AG04450 (cell line): ENCODE measurements at regions not wholly inside any gene's neighbourhood (a gene's known extent, or its start where the extent isn't known, plus 50 kb on each side); places are given as distances from the start of the nearest gene placed in this dataset.
"Not testable (repeated sequence)": the region's sequence is repeated elsewhere in the genome, so short reads cannot be mapped to it uniquely, and the experiment has no call there.

Experiments used
- CTCF ChIA-PET: fragments of 300-600, 350-600 bp; formaldehyde crosslinking; extraction: SDS; loops from one replicate; lab custom pipeline; 2022; ENCODE audit warnings: antibody characterized with exemption, inconsistent platforms; lab: Charles Lee
- POLR2A ChIA-PET: fragments of 350-600 bp; formaldehyde crosslinking; extraction: SDS; loops from one replicate; lab custom pipeline; 2021; ENCODE audit warnings: antibody characterized with exemption, inconsistent platforms; lab: Yijun Ruan, JAX
- DNase-seq: peaks from one replicate; pipeline ENCODE4 v3.0.0-alpha.2; 2011; ENCODE audit warnings: low read depth, low spot score
- H3K27ac ChIP-seq: one replicate; pipeline ENCODE4 v1.5.1; 2012; ENCODE audit warnings: low read depth, low read length, control low read depth
- H3K27me3 ChIP-seq: one replicate; pipeline ENCODE4 v1.6.0; 2012; ENCODE audit warnings: low read length; ENCODE audit not compliant: control insufficient read depth, insufficient read depth
- H3K4me3 ChIP-seq: 2 replicates; pipeline ENCODE4 v1.5.1; 2011; ENCODE audit warnings: mild to moderate bottlenecking, low read depth, low read length, control low read depth
- H3K9me3 ChIP-seq: 2 replicates; pipeline ENCODE4 v1.5.1; 2012; ENCODE audit warnings: low read length; ENCODE audit not compliant: control insufficient read depth, insufficient read depth
- TF ChIP-seq, protein P1 (sequence below): IDR thresholded peaks from 2 replicates; pipeline ENCODE4 v1.5.1; 2011; ENCODE audit warnings: low read depth, low read length, control low read depth, inconsistent platforms

DNA sequence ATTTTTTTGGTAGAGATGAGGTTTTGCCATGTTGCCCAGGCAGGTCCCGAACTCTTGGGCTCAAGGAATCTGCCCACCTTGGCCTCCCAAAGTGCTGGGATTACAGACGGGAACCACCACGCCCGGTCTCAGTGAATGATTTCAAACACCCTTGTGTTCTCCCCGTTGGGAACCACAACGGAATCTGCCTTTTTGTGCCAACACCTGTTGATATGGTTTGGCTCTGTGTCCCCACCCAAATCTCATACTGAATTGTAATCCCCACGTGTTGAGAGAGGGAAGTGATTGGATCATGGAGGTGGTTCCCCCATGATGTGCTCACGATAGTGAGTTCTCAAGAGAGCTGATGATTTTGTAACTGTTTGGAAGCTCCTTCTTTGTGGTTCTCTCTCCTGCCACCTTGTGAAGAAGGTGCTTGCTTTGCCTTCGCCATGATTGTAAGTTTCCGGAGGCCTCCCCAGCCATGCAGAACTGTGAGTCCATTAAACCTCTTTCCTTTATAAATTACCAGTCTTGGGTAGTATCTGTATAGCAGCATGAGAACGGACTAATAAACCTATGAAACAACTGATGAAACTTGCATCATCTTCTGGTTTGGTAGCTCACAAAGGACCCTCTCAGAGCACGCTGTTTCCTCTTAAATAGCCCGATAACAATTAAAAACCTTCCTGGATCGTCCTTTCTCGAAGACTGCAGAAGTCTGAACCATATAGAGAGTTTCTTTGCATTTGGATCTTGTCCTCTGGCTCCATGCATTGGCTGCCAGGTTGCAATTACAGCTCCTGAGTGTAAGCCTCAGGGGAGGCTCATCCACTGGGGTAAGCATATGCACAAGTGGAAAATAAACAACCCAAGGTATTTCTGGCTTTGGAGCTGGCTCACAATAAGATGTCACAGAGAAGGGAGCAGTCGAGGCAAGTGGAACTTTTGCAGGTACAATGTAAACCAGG lies 91.5 kb downstream of the SPRY4 start:
- Histone ChIP-seq H3K9me3 (no peaks in the 10 kb centered on the region), H3K4me3 (no peak overlapping the region), H3K27me3 (peaks cover 4% of the 10 kb centered on the region), H3K27ac (no peak overlapping the region)
- no peak for DNase-seq
- ChIA-PET CTCF (no interaction called here), POLR2A (no interaction called here)
- TF ChIP-seq, protein P1, sequence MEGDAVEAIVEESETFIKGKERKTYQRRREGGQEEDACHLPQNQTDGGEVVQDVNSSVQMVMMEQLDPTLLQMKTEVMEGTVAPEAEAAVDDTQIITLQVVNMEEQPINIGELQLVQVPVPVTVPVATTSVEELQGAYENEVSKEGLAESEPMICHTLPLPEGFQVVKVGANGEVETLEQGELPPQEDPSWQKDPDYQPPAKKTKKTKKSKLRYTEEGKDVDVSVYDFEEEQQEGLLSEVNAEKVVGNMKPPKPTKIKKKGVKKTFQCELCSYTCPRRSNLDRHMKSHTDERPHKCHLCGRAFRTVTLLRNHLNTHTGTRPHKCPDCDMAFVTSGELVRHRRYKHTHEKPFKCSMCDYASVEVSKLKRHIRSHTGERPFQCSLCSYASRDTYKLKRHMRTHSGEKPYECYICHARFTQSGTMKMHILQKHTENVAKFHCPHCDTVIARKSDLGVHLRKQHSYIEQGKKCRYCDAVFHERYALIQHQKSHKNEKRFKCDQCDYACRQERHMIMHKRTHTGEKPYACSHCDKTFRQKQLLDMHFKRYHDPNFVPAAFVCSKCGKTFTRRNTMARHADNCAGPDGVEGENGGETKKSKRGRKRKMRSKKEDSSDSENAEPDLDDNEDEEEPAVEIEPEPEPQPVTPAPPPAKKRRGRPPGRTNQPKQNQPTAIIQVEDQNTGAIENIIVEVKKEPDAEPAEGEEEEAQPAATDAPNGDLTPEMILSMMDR: no peak

DNA sequence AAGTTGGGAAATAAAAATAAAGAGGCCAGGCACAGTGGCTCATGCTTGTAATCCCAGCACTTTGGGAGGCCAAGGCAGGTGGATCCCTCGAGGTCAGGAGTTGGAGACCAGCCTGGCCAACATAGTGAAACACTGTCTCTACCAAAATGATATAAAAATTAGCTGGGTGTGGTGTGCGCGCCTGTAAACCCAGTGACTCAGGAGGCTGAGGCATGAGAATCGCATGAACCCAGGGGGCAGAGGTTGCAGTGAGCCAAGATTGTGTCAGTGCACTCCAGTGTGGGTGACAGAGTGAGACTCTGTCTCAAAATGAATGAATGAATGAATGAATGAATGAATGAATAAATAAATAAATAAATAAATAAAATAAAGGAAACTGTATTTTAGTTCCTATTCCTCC lies 93.9 kb downstream of the SPRY4 start:
- H3K27ac ChIP-seq, CTCF ChIA-PET, H3K27me3 ChIP-seq, DNase-seq, H3K4me3 ChIP-seq, POLR2A ChIA-PET, H3K9me3 ChIP-seq: not testable (repeated sequence)

DNA sequence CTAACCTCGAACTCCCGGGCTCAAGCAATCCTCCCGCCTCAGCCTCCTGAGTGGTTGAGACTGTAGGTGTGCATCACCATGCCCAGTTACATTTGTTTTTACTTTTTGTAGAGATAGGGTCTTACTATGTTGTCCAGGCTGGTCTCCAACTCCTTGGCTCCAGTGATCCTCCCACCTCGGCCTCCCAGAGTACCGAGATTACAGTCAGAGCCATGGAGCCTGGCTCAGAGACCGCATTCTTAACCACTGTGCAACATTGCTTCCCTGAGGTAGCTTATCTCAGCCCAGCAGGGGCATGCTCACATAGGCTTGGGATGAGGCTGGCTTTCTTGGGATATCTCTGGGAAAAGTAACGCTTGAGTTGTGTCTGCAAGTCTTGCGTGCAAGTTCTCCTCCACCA lies 99.7 kb downstream of the SPRY4 start:
- ChIA-PET POLR2A (no interaction called here), CTCF (no interaction called here)
- TF ChIP-seq, protein P1: no peak
- no peak overlapping the region for H3K27ac ChIP-seq
- no peaks in the 10 kb centered on the region for H3K27me3 ChIP-seq
- no peaks in the 10 kb centered on the region for H3K9me3 ChIP-seq
- no peak for DNase-seq
- no peak overlapping the region for H3K4me3 ChIP-seq

DNA sequence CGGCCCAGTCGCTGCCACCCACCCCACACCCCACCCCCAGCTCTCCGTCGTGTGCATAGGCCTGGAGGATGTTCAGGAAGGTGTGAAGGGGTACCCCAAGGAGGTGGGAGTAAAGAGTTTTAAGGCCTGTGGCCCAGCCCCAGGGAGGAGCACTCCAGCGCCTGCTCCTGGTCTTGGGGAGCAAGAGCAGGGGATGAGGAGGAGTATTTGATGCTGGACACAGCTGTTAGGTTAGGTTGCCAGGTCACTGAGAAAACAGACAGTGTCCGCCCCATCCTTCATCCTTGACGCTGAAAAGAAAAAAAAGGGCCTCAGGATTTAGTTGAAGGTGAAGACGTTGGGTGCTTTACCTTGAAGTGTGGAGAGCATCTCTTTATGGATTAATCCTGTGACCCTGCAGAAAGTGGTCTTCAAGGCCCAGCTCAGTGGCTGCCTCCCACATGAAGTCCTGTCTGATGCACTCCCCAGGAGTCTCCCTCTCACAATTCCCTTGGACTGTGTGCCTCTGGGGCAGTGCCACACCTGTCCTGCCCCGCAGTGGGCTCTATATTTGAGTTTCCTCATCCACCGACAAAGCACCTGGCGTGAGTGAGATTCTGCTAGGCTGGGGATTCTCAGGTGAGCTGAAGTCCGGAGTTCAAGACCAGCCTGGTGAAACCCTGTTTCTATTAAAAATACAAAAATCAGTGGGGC lies 101.8 kb downstream of the SPRY4 start:
- Histone ChIP-seq H3K27me3 (no peaks in the 10 kb centered on the region), H3K4me3 (no peak overlapping the region), H3K27ac (no peak overlapping the region), H3K9me3 (no peaks in the 10 kb centered on the region)
- ChIA-PET POLR2A (no interaction called here), CTCF (interaction anchor here (1.4 kb wide), 1 partner anchor 71 kb away, joined by 3 read pairs; no protein-coding TSS in a partner anchor)
- TF ChIP-seq, protein P1: no peak
- DNase-seq: no peak

DNA sequence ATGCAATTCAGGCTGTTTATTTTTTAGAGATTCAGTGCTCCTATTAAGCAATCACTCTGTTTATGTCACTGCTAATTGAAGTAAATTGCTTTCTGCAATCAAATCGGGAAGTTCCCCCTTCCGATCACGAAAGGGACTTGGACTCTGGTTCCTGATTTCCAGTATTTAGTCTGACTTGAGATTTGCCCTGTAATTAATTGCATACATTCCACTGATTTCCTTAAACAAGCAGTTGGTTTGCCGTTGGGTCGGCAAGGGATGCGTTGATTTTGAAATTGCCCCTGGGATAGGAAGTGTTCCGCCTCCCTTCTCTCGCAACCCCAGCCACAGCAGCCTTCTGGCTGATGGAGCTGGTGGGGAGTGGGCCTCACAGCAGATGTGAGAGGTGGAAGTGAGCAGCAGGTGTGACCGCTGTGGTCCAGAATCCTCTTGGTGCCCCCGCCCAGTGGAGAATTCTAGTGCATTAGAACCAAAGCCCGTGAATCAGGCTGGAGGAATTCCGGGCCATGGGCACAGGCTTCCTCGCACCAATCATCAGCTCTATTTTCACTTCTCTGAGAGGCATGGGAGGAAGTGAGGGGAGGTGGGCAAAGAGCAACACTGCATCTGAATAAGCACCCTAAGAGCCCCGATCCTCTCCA lies 102.5 kb downstream of the SPRY4 start:
- DNase-seq: no peak
- CTCF ChIA-PET: interaction anchor here (1.4 to 1.6 kb wide), 2 partner anchors 70 to 326 kb away, joined by 3 read pairs; no protein-coding TSS in a partner anchor

More for the DNA sequence above, 102.5 kb downstream of the SPRY4 start:
- Histone ChIP-seq H3K4me3 (no peak overlapping the region), H3K9me3 (no peaks in the 10 kb centered on the region), H3K27me3 (peaks cover 2% of the 10 kb centered on the region), H3K27ac (no peak overlapping the region)
- TF ChIP-seq, protein P1: no peak
- POLR2A ChIA-PET: no interaction called here
